ENCODE measurements at regions not wholly inside any gene's neighbourhood (a gene's known extent, or its start where the extent isn't known, plus 50 kb on each side); places are given as distances from the start of the nearest gene placed in this dataset.

DNA sequence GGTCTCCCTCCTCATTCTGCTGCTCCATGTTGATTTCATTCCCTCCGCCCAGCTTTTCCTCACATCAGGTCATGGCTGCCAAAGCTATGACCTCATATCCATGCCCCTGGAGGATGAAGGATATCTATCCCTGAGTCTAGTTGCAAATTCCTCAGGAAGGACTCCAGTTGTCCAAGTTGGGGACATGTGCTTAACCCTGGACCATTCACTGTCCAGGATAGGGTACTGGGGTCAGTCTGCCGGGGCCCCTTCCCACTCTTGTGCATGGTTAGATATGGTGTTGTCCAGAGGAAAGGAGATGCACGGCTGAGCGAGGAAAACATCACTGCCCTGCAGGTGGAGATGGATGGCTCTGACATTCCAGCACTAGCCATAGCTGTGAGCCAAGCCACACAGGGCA is 51.9 kb upstream of the COMTD1 start:
- Histone ChIP-seq H3K4me1 (ENCODE audit: control insufficient read depth in 2 of 3, insufficient read depth in 2 of 3, low read depth in 1 of 3, low read length in 3 of 3) (peaks cover 3 to 8% (median 6%) of the 10 kb centered on the region in 3 donors), H3K27me3 (ENCODE audit: control insufficient read depth, insufficient read depth, low read length) (no peaks in the 10 kb centered on the region), H3K27ac (ENCODE audit: low read depth in 2 of 2, low read length in 2 of 2) (no peak overlapping the region), H3K9ac (ENCODE audit: low read length in 3 of 3) (no peak overlapping the region), H3K9me3 (ENCODE audit: control insufficient read depth in 2 of 3, insufficient read depth in 1 of 3, low read length in 3 of 3) (no peaks in the 10 kb centered on the region), H3K4me3 (ENCODE audit: low read length in 3 of 3) (no peak overlapping the region), H3K36me3 (ENCODE audit: control insufficient read depth in 2 of 3, insufficient read depth in 3 of 3, low read length in 3 of 3) (no peaks in the 10 kb centered on the region)
- FAIRE-seq (no peak), DNase-seq (no peak)
- intact Hi-C loops (cut with DNase I): no loop called here
- TF ChIP-seq, protein P1, sequence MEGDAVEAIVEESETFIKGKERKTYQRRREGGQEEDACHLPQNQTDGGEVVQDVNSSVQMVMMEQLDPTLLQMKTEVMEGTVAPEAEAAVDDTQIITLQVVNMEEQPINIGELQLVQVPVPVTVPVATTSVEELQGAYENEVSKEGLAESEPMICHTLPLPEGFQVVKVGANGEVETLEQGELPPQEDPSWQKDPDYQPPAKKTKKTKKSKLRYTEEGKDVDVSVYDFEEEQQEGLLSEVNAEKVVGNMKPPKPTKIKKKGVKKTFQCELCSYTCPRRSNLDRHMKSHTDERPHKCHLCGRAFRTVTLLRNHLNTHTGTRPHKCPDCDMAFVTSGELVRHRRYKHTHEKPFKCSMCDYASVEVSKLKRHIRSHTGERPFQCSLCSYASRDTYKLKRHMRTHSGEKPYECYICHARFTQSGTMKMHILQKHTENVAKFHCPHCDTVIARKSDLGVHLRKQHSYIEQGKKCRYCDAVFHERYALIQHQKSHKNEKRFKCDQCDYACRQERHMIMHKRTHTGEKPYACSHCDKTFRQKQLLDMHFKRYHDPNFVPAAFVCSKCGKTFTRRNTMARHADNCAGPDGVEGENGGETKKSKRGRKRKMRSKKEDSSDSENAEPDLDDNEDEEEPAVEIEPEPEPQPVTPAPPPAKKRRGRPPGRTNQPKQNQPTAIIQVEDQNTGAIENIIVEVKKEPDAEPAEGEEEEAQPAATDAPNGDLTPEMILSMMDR (IDR thresholded peaks at IDR 0.05; ENCODE audit: borderline replicate concordance, extremely low read depth, insufficient read depth): no peak

- TF ChIP-seq, protein P1 (IDR thresholded peaks at IDR 0.05; ENCODE audit: borderline replicate concordance, extremely low read depth, insufficient read depth): no peak
- Histone ChIP-seq H3K27ac (ENCODE audit: low read depth in 2 of 2, low read length in 2 of 2) (no peak overlapping the region), H3K9ac (ENCODE audit: low read length in 3 of 3) (no peak overlapping the region), H3K9me3 (ENCODE audit: control insufficient read depth in 2 of 3, insufficient read depth in 1 of 3, low read length in 3 of 3) (no peaks in the 10 kb centered on the region), H3K27me3 (ENCODE audit: control insufficient read depth, insufficient read depth, low read length) (no peaks in the 10 kb centered on the region), H3K36me3 (ENCODE audit: control insufficient read depth in 2 of 3, insufficient read depth in 3 of 3, low read length in 3 of 3) (no peaks in the 10 kb centered on the region), H3K4me1 (ENCODE audit: control insufficient read depth in 2 of 3, insufficient read depth in 2 of 3, low read depth in 1 of 3, low read length in 3 of 3) (peaks cover 3 to 8% (median 6%) of the 10 kb centered on the region in 3 donors), H3K4me3 (ENCODE audit: low read length in 3 of 3) (no peak overlapping the region)
- intact Hi-C loops (cut with DNase I): no loop called here
- FAIRE-seq: no peak
- no peak for DNase-seq
These were observed 51.1 kb upstream of the COMTD1 start for GRCh38 chr10:75286901-75287300.

Data from kidney (tissue), 13 donors.